Activated naive CD8-positive, alpha-beta T cell treated with anti-CD3 and anti-CD28 coated beads, Interleukin-2, amount 10 ng/mL, durations not matched to agents 7 days and 5 days (primary cell): ENCODE measurements at regions not wholly inside any gene's neighbourhood (a gene's known extent, or its start where the extent isn't known, plus 50 kb on each side); places are given as distances from the start of the nearest gene placed in this dataset.
"Not testable (repeated sequence)": the region's sequence is repeated elsewhere in the genome, so short reads cannot be mapped to it uniquely, and the experiment has no call there.

Experiments
- ATAC-seq: fragments of 150-1000 bp; cut with Tn5 transposase; one replicate; pipeline ENCODE4 v1.10.0; 2021; ENCODE audit warnings: low read depth, moderate library complexity
- POLR2A ChIA-PET: fragments of 350-600 bp; sonication (Branson Sonifier 250); formaldehyde crosslinking; loops from one replicate; lab custom pipeline; 2021; ENCODE audit warnings: antibody characterized with exemption; lab: Charles Lee
- DNase-seq: peaks from one replicate; pipeline ENCODE4 v3.0.0; 2021
- H3K27ac Mint-ChIP-seq: one replicate; pipeline ENCODE4 v1.8.0; 2022; ENCODE audit warnings: mild to moderate bottlenecking, mixed read lengths
- H3K27me3 Mint-ChIP-seq: one replicate; pipeline ENCODE4 v1.8.0; 2022; ENCODE audit warnings: mild to moderate bottlenecking, moderate library complexity, mixed read lengths
- H3K36me3 Mint-ChIP-seq: one replicate; pipeline ENCODE4 v1.8.0; 2021; ENCODE audit warnings: mild to moderate bottlenecking, mixed read lengths
- H3K4me1 Mint-ChIP-seq: one replicate; pipeline ENCODE4 v1.8.0; 2021; ENCODE audit warnings: mixed read lengths
- H3K4me3 Mint-ChIP-seq: one replicate; pipeline ENCODE4 v1.8.0; 2022; ENCODE audit warnings: mild to moderate bottlenecking, moderate library complexity, mixed read lengths
- H3K9me3 Mint-ChIP-seq: one replicate; pipeline ENCODE4 v1.8.0; 2021; ENCODE audit warnings: mixed read lengths

- Mint-ChIP-seq H3K9me3 (peaks cover 7% of the 10 kb centered on the region), H3K27me3 (no peaks in the 10 kb centered on the region), H3K27ac (no peak overlapping the region), H3K4me1 (no peaks in the 10 kb centered on the region), H3K4me3 (no peak overlapping the region), H3K36me3 (no peaks in the 10 kb centered on the region)
- POLR2A ChIA-PET = no interaction called here
- no peak for ATAC-seq
- no peak for DNase-seq
These were observed 346.6 kb downstream of the TSHZ3 start for GRCh38 chr19:31002518-31003244.

- POLR2A ChIA-PET = no interaction called here
- DNase-seq (no peak), ATAC-seq (no peak)
- Mint-ChIP-seq H3K27ac (no peak overlapping the region), H3K9me3 (peaks cover 6% of the 10 kb centered on the region), H3K4me3 (no peak overlapping the region), H3K36me3 (no peaks in the 10 kb centered on the region), H3K4me1 (no peaks in the 10 kb centered on the region), H3K27me3 (no peaks in the 10 kb centered on the region)
These were observed 347.2 kb downstream of the TSHZ3 start for GRCh38 chr19:31001991-31002390.

GRCh38 chr19:31000913-31001312 lies 348.3 kb downstream of the TSHZ3 start:
- H3K36me3 Mint-ChIP-seq = no peaks in the 10 kb centered on the region
- ATAC-seq = no peak
- peaks cover 3% of the 10 kb centered on the region for H3K9me3 Mint-ChIP-seq

GRCh38 chr19:30999726-31000125 lies 349.5 kb downstream of the TSHZ3 start:
- POLR2A ChIA-PET = no interaction called here
- ATAC-seq (no peak), DNase-seq (no peak)
- no peaks in the 10 kb centered on the region for H3K4me1 Mint-ChIP-seq
- no peak overlapping the region for H3K27ac Mint-ChIP-seq
- no peak overlapping the region for H3K4me3 Mint-ChIP-seq
- peaks cover under 1% of the 10 kb centered on the region for H3K9me3 Mint-ChIP-seq
- no peaks in the 10 kb centered on the region for H3K27me3 Mint-ChIP-seq
- H3K36me3 Mint-ChIP-seq = no peaks in the 10 kb centered on the region

More at GRCh38 chr19:31000913-31001312, 348.3 kb downstream of the TSHZ3 start:
- no peak for DNase-seq
- no peaks in the 10 kb centered on the region for H3K4me1 Mint-ChIP-seq
- POLR2A ChIA-PET = no interaction called here
- H3K27me3 Mint-ChIP-seq = no peaks in the 10 kb centered on the region
- H3K4me3 Mint-ChIP-seq = no peak overlapping the region
- H3K27ac Mint-ChIP-seq = no peak overlapping the region

GRCh38 chr19:30997222-30997621 lies 352.0 kb downstream of the TSHZ3 start:
- H3K4me3 Mint-ChIP-seq = no peak overlapping the region
- no peaks in the 10 kb centered on the region for H3K9me3 Mint-ChIP-seq
- H3K27ac Mint-ChIP-seq = no peak overlapping the region
- DNase-seq (no peak), ATAC-seq (no peak)
- POLR2A ChIA-PET = interaction anchor here (0.6 kb wide), 1 partner anchor 263 kb away, joined by 3 read pairs; no protein-coding TSS in a partner anchor
- no peaks in the 10 kb centered on the region for H3K4me1 Mint-ChIP-seq
- H3K36me3 Mint-ChIP-seq = no peaks in the 10 kb centered on the region
- H3K27me3 Mint-ChIP-seq = no peaks in the 10 kb centered on the region

- Mint-ChIP-seq H3K4me3 (no peak overlapping the region), H3K9me3 (peaks cover 2% of the 10 kb centered on the region), H3K36me3 (no peaks in the 10 kb centered on the region), H3K27me3 (peaks cover 4% of the 10 kb centered on the region), H3K27ac (no peak overlapping the region), H3K4me1 (no peaks in the 10 kb centered on the region)
- DNase-seq (no peak), ATAC-seq (no peak)
- POLR2A ChIA-PET = no interaction called here
These were observed 370.6 kb downstream of the TSHZ3 start for GRCh38 chr19:30978639-30979038.

GRCh38 chr19:30969591-30969990 lies 379.6 kb downstream of the TSHZ3 start:
- no peak for ATAC-seq
- no peaks in the 10 kb centered on the region for H3K36me3 Mint-ChIP-seq
- DNase-seq = no peak
- H3K4me1 Mint-ChIP-seq = no peaks in the 10 kb centered on the region
- no peak overlapping the region for H3K27ac Mint-ChIP-seq
- no peak overlapping the region for H3K4me3 Mint-ChIP-seq
- H3K27me3 Mint-ChIP-seq = no peaks in the 10 kb centered on the region
- POLR2A ChIA-PET = no interaction called here
- no peaks in the 10 kb centered on the region for H3K9me3 Mint-ChIP-seq

GRCh38 chr19:30968841-30969399 lies 380.3 kb downstream of the TSHZ3 start:
- POLR2A ChIA-PET = no interaction called here
- no peak overlapping the region for H3K4me3 Mint-ChIP-seq
- H3K27ac Mint-ChIP-seq = no peak overlapping the region
- no peaks in the 10 kb centered on the region for H3K27me3 Mint-ChIP-seq
- no peaks in the 10 kb centered on the region for H3K36me3 Mint-ChIP-seq
- H3K9me3 Mint-ChIP-seq = no peaks in the 10 kb centered on the region
- no peak for DNase-seq
- H3K4me1 Mint-ChIP-seq = no peaks in the 10 kb centered on the region
- ATAC-seq = no peak

GRCh38 chr19:30968210-30968609 lies 381.0 kb downstream of the TSHZ3 start:
- Mint-ChIP-seq H3K27me3 (no peaks in the 10 kb centered on the region), H3K4me1 (no peaks in the 10 kb centered on the region), H3K27ac (no peak overlapping the region), H3K36me3 (no peaks in the 10 kb centered on the region), H3K4me3 (no peak overlapping the region), H3K9me3 (no peaks in the 10 kb centered on the region)
- DNase-seq (no peak), ATAC-seq (no peak)
- POLR2A ChIA-PET = no interaction called here

- POLR2A ChIA-PET = no interaction called here
These were observed 382.8 kb downstream of the TSHZ3 start for GRCh38 chr19:30966486-30966885.

GRCh38 chr19:30959011-30959410 lies 390.2 kb downstream of the TSHZ3 start:
- Mint-ChIP-seq H3K27me3 (no peaks in the 10 kb centered on the region), H3K27ac (no peak overlapping the region), H3K9me3 (peaks cover 4% of the 10 kb centered on the region), H3K4me3 (no peak overlapping the region), H3K4me1 (no peaks in the 10 kb centered on the region), H3K36me3 (no peaks in the 10 kb centered on the region)
- POLR2A ChIA-PET = no interaction called here
- no peak for ATAC-seq
- no peak for DNase-seq

More at GRCh38 chr19:30966486-30966885, 382.8 kb downstream of the TSHZ3 start:
- Mint-ChIP-seq H3K36me3 (no peaks in the 10 kb centered on the region), H3K27ac (no peak overlapping the region), H3K4me1 (no peaks in the 10 kb centered on the region), H3K4me3 (no peak overlapping the region), H3K9me3 (no peaks in the 10 kb centered on the region), H3K27me3 (no peaks in the 10 kb centered on the region)
- ATAC-seq = no peak
- DNase-seq = no peak

GRCh38 chr19:30955112-30956104 lies 393.8 kb downstream of the TSHZ3 start:
- Mint-ChIP-seq H3K4me1 (no peaks in the 10 kb centered on the region), H3K27me3 (no peaks in the 10 kb centered on the region)
- POLR2A ChIA-PET = no interaction called here

GRCh38 chr19:30944276-30944932 lies 404.8 kb downstream of the TSHZ3 start:
- H3K27ac Mint-ChIP-seq, ATAC-seq, H3K36me3 Mint-ChIP-seq, H3K9me3 Mint-ChIP-seq, H3K27me3 Mint-ChIP-seq, H3K4me3 Mint-ChIP-seq, H3K4me1 Mint-ChIP-seq, DNase-seq, POLR2A ChIA-PET: not testable (repeated sequence)

More at GRCh38 chr19:30955112-30956104, 393.8 kb downstream of the TSHZ3 start:
- H3K4me3 Mint-ChIP-seq = no peak overlapping the region
- H3K36me3 Mint-ChIP-seq = no peaks in the 10 kb centered on the region
- H3K27ac Mint-ChIP-seq = no peak overlapping the region
- H3K9me3 Mint-ChIP-seq = peaks cover 1% of the 10 kb centered on the region
- DNase-seq (no peak), ATAC-seq (no peak)
